Keratinocyte (primary cell): ENCODE measurements at regions not wholly inside any gene's neighbourhood (a gene's known extent, or its start where the extent isn't known, plus 50 kb on each side); places are given as distances from the start of the nearest gene placed in this dataset.

ENCODE experiments used
- DNase-seq: peaks from one replicate; pipeline ENCODE4 v3.0.0-alpha.2; 2011; ENCODE audit warnings: low read depth, missing footprints, low spot score
- FAIRE-seq: peaks from 2 replicates; lab custom pipeline; 2011; peaks lifted over from hg19 to GRCh38; lab: Jason Lieb, UNC
- H2AFZ ChIP-seq: 2 replicates; pipeline ENCODE4 v1.6.0; 2012; ENCODE audit warnings: low read length, control low read depth, inconsistent platforms; ENCODE audit not compliant: control insufficient read depth
- H3K27ac ChIP-seq: 2 replicates; pipeline ENCODE4 v1.5.1; 2011; ENCODE audit warnings: low read length; ENCODE audit not compliant: control insufficient read depth, insufficient read depth
- H3K27me3 ChIP-seq: 3 replicates; pipeline ENCODE4 v1.6.0; 2011; ENCODE audit warnings: low read length; ENCODE audit not compliant: control insufficient read depth, insufficient read depth; ENCODE audit errors: extremely low read depth
- H3K36me3 ChIP-seq, 2 experiments: 2 replicates in 1 of 2; 3 replicates in 1 of 2; pipeline ENCODE4 v1.5.1; 2011; ENCODE audit warnings: low read length in 2 of 2, mild to moderate bottlenecking in 1 of 2; ENCODE audit not compliant: control insufficient read depth in 2 of 2, insufficient read depth in 2 of 2; ENCODE audit errors: extremely low read depth in 1 of 2
- H3K4me1 ChIP-seq: 3 replicates; pipeline ENCODE4 v1.5.1; 2011; ENCODE audit warnings: low read length; ENCODE audit not compliant: control insufficient read depth, insufficient read depth; ENCODE audit errors: extremely low read depth
- H3K4me2 ChIP-seq: 3 replicates; pipeline ENCODE4 v1.6.0; 2011; ENCODE audit warnings: low read depth, low read length; ENCODE audit not compliant: control insufficient read depth, insufficient read depth; ENCODE audit errors: extremely low read depth
- H3K4me3 ChIP-seq, 3 experiments: fragments of 200-600 bp in 1 of 3; sonication (generic) in 1 of 3; 2 replicates in 2 of 3; 3 replicates in 1 of 3; pipeline ENCODE4 v1.5.1; 2011 to 2016; ENCODE audit warnings: low read length in 3 of 3, mild to moderate bottlenecking in 3 of 3, control low read depth in 2 of 3, inconsistent platforms in 1 of 3, low read depth in 1 of 3, mixed read lengths in 1 of 3, mixed run types in 1 of 3, moderate library complexity in 1 of 3; ENCODE audit not compliant: control insufficient read depth in 2 of 3, insufficient read depth in 2 of 3; ENCODE audit errors: extremely low read depth in 1 of 3
- H3K79me2 ChIP-seq: 2 replicates; pipeline ENCODE4 v1.6.0; 2012; ENCODE audit warnings: low read length; ENCODE audit not compliant: control insufficient read depth, insufficient read depth
- H3K9ac ChIP-seq: 3 replicates; pipeline ENCODE4 v1.6.0; 2011; ENCODE audit warnings: low read length; ENCODE audit not compliant: control insufficient read depth, insufficient read depth; ENCODE audit errors: extremely low read depth
- H3K9me1 ChIP-seq: 3 replicates; pipeline ENCODE4 v1.6.0; 2011; ENCODE audit warnings: low read length; ENCODE audit not compliant: control insufficient read depth, insufficient read depth; ENCODE audit errors: extremely low read depth
- H3K9me3 ChIP-seq: 2 replicates; pipeline ENCODE4 v1.5.1; 2012; ENCODE audit warnings: low read depth, low read length; ENCODE audit not compliant: control insufficient read depth
- H4K20me1 ChIP-seq: 3 replicates; pipeline ENCODE4 v1.6.0; 2011; ENCODE audit warnings: low read length; ENCODE audit not compliant: control insufficient read depth, insufficient read depth; ENCODE audit errors: extremely low read depth
- EZH2 ChIP-seq: IDR thresholded peaks from one replicate; pipeline ENCODE4 v1.6.1; 2012; ENCODE audit warnings: inconsistent platforms, mild to moderate bottlenecking, low read length, moderate library complexity
- dilution Hi-C: fragments of 300-500 bp; cut with MboI; formaldehyde crosslinking; loops from one replicate; pipeline ENCODE4 v1.7.0; 2020; ENCODE audit warnings: low sequenced_read_pairs; ENCODE audit not compliant: extremely low pct_ligation_motif_present
- TF ChIP-seq, protein P1 (sequence below), 3 experiments: IDR thresholded peaks in 1 of 3; conservative IDR thresholded peaks in 1 of 3; optimal IDR thresholded peaks in 1 of 3; 2 replicates in 2 of 3; 3 replicates in 1 of 3; pipeline versions ENCODE3 to v1.5.1; 2011; ENCODE audit warnings: low read length in 3 of 3, mild to moderate bottlenecking in 3 of 3, moderate library complexity in 2 of 3, control low read depth in 1 of 3, inconsistent platforms in 1 of 3; ENCODE audit not compliant: insufficient read depth in 2 of 3; ENCODE audit errors: extremely low read depth in 1 of 3

DNA sequence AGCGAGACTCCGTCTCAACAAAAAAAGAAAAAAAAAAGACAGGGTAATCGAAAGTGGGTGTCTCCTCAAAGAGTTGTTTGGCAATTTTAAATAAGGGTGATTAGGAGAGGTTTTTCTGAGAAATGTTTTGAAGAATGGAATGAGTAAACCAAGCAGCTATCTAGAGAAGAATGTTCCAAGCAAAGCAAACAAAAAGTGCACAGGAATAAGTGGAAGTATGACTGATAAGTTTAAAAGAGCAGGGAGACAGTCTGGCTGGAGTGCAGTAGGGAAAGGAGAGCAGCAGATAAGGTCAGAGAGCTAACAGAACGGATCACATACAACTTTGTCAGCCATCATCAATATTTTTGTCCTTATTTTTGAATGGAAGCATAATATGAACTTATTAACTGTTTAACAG lies 853.5 kb downstream of the TUSC7 start:
- DNase-seq (no peak), FAIRE-seq (no peak)
- H3K4me2 ChIP-seq: no peak overlapping the region
- H3K4me3 ChIP-seq: no peak overlapping the region
- no peaks in the 10 kb centered on the region for H3K79me2 ChIP-seq
- dilution Hi-C loops: no loop called here
- no peaks in the 10 kb centered on the region for H3K9me3 ChIP-seq
- no peak overlapping the region for H3K27ac ChIP-seq
- no peak overlapping the region for H3K9ac ChIP-seq
- H4K20me1 ChIP-seq: no peaks in the 10 kb centered on the region
- H3K36me3 ChIP-seq: no peaks in the 10 kb centered on the region
- H2AFZ ChIP-seq: no peak overlapping the region
- H3K4me1 ChIP-seq: no peaks in the 10 kb centered on the region
- TF ChIP-seq, protein P1, sequence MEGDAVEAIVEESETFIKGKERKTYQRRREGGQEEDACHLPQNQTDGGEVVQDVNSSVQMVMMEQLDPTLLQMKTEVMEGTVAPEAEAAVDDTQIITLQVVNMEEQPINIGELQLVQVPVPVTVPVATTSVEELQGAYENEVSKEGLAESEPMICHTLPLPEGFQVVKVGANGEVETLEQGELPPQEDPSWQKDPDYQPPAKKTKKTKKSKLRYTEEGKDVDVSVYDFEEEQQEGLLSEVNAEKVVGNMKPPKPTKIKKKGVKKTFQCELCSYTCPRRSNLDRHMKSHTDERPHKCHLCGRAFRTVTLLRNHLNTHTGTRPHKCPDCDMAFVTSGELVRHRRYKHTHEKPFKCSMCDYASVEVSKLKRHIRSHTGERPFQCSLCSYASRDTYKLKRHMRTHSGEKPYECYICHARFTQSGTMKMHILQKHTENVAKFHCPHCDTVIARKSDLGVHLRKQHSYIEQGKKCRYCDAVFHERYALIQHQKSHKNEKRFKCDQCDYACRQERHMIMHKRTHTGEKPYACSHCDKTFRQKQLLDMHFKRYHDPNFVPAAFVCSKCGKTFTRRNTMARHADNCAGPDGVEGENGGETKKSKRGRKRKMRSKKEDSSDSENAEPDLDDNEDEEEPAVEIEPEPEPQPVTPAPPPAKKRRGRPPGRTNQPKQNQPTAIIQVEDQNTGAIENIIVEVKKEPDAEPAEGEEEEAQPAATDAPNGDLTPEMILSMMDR (optimal IDR thresholded peaks at IDR 0.05 in 1 of 3, IDR thresholded peaks at IDR 0.05 in 1 of 3, conservative IDR thresholded peaks at IDR 0.05 in 1 of 3; ENCODE audit: extremely low read depth in 1 of 3, insufficient read depth in 2 of 3, low read length in 3 of 3): no peak
- TF ChIP-seq EZH2: no peak
- H3K27me3 ChIP-seq: no peaks in the 10 kb centered on the region
- H3K9me1 ChIP-seq: no peaks in the 10 kb centered on the region

DNA sequence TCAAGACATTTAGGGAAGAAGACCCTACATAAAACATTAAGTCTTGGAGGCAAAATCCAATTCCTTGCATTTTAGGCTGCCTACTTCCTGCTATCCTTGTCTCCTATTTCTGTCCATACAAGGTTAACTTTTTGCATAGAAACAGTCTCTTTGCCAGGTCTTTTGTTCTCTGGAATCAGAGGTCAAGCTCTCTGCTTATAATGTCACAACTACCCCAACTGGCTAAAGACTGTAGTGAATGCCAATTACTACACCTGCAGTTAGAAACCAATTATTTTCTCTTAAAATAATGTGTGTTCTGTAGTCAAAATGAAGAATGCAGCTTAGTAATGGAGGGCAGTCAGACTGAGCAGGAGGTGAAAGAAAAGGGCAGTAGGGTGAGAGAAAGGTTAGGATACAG lies 856.2 kb downstream of the TUSC7 start:
- H3K9me3 ChIP-seq: no peaks in the 10 kb centered on the region
- H3K4me2 ChIP-seq: no peak overlapping the region
- FAIRE-seq: no peak
- H3K79me2 ChIP-seq: no peaks in the 10 kb centered on the region
- H3K4me1 ChIP-seq: no peaks in the 10 kb centered on the region
- no peaks in the 10 kb centered on the region for H3K36me3 ChIP-seq
- no peaks in the 10 kb centered on the region for H3K27me3 ChIP-seq
- H3K9me1 ChIP-seq: no peaks in the 10 kb centered on the region
- H3K4me3 ChIP-seq: no peak overlapping the region
- no peak overlapping the region for H3K27ac ChIP-seq
- dilution Hi-C loops: no loop called here
- no peaks in the 10 kb centered on the region for H4K20me1 ChIP-seq
- no peak for DNase-seq
- TF ChIP-seq, protein P1 (optimal IDR thresholded peaks at IDR 0.05 in 1 of 3, IDR thresholded peaks at IDR 0.05 in 1 of 3, conservative IDR thresholded peaks at IDR 0.05 in 1 of 3; ENCODE audit: extremely low read depth in 1 of 3, insufficient read depth in 2 of 3, low read length in 3 of 3): no peak
- no peak for TF ChIP-seq EZH2
- H3K9ac ChIP-seq: no peak overlapping the region
- no peak overlapping the region for H2AFZ ChIP-seq
